IMR-90 (cell line): ENCODE measurements at regions not wholly inside any gene's neighbourhood (a gene's known extent, or its start where the extent isn't known, plus 50 kb on each side); places are given as distances from the start of the nearest gene placed in this dataset.
"Not testable (repeated sequence)": the region's sequence is repeated elsewhere in the genome, so short reads cannot be mapped to it uniquely, and the experiment has no call there.

ENCODE experiments used
- BHLHE40 ChIP-seq: fragments of 150-350 bp; IDR thresholded peaks from 2 replicates; pipeline ENCODE4 v1.6.1; 2016; ENCODE audit warnings: mild to moderate bottlenecking, low read depth, low read length
- CTCF ChIP-seq: conservative IDR thresholded peaks from 2 replicates; pipeline ENCODE4 v1.5.1; 2012; ENCODE audit warnings: mild to moderate bottlenecking, low read depth, low read length, improper control_type of control experiment
- MXI1 ChIP-seq: IDR thresholded peaks from 2 replicates; pipeline ENCODE4 v1.6.1; 2012; ENCODE audit warnings: low read depth, mild to moderate bottlenecking, low read length, moderate library complexity, borderline replicate concordance
- NFE2L2 ChIP-seq: fragments of 150-350 bp; IDR thresholded peaks from 2 replicates; pipeline ENCODE4 v1.6.1; 2016; ENCODE audit warnings: low read depth, mild to moderate bottlenecking, low read length
- POLR2A ChIP-seq: IDR thresholded peaks from 2 replicates; pipeline ENCODE4 v1.6.1; 2012; ENCODE audit warnings: mild to moderate bottlenecking, low read depth, low read length
- RAD21 ChIP-seq: IDR thresholded peaks from 2 replicates; pipeline ENCODE4 v1.6.1; 2012; ENCODE audit warnings: low read length, improper control_type of control experiment
- RCOR1 ChIP-seq: IDR thresholded peaks from 2 replicates; pipeline ENCODE4 v1.6.1; 2012; ENCODE audit warnings: mild to moderate bottlenecking, low read length, improper control_type of control experiment; ENCODE audit not compliant: insufficient replicate concordance
- RFX5 ChIP-seq: IDR thresholded peaks from 2 replicates; pipeline ENCODE4 v1.8.0; 2012; ENCODE audit warnings: low read depth, mild to moderate bottlenecking, low read length, moderate library complexity
- SMC3 ChIP-seq: fragments of 150-350 bp; IDR thresholded peaks from 2 replicates; pipeline ENCODE4 v1.6.1; 2016; ENCODE audit warnings: low read depth, mild to moderate bottlenecking, antibody characterized with exemption, low read length, moderate library complexity
- USF2 ChIP-seq: fragments of 150-350 bp; IDR thresholded peaks from 2 replicates; pipeline ENCODE4 v1.6.1; 2017; ENCODE audit warnings: mild to moderate bottlenecking, antibody characterized with exemption, low read length, low read depth

DNA sequence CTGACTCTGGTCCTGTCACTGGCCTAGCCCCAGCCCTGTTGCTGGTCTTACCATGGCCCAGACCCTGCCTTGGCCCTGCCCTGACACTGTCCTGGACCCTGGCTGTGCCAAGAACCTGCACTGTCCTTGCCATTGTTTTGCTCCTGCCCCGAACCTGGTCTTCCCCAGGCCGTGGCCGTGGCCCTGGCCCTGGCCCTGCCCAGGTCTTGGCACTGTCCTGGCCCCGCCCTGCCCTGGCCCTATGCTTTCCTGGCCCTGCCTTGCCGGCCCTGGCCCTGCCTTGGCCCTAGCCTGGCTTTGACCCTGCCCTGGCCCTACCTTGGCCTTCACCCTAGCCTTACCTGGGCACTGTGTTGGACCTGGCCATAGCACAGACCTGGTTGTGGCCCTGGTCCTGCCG is 332.5 kb upstream of the PLGLB1 start:
- TF ChIP-seq NFE2L2, CTCF, POLR2A, USF2, RAD21, BHLHE40, RCOR1, RFX5, MXI1, SMC3: not testable (repeated sequence)
